ENCODE measurements at regions not wholly inside any gene's neighbourhood (a gene's known extent, or its start where the extent isn't known, plus 50 kb on each side); places are given as distances from the start of the nearest gene placed in this dataset.

DNA sequence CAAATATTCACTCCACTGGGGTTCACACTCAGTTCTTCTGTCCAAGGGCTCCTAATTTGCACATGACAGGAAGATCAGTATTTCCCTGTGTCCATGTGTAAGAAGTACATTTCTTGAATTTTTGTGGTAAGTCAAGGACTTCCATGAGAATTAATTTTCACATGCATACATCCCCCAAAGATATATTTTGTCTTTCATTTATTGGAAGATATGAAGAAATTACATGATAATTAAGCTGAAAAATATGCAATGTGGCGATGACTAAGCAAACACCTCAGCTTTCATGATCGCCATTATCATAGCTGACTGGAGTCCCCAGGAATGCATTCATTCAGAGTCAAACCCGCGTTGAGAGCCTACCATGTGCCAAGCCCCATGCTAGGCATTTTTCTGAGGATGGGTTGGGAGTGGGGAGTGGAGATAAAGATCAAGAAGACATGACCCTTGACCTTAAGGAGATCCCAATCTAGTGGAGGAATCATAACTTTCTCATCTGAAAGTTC lies 104.6 kb upstream of the F3 start:
- peak overlapping the region; percentile 99 for H2BK15ac ChIP-seq (ENCODE audit: low read depth, low read length)
- no peaks in the 10 kb centered on the region for H3K27me3 ChIP-seq (ENCODE audit: control insufficient read depth, insufficient read depth, low read length)
- in situ Hi-C loops (cut with MboI; ENCODE audit: low sequenced_read_pairs) (no loop called here), dilution Hi-C loops (cut with HindIII; ENCODE audit: low sequenced_read_pairs, unreplicated experiment) (no loop called here), intact Hi-C loops (cut with micrococcal nuclease) (loop anchor here (1.0 to 5.0 kb wide), 3 partner anchors 66 to 156 kb away; no protein-coding TSS in a partner anchor)
- peaks cover 0 to 23% of the 10 kb centered on the region in 2 experiments; a peak in 2 of 4 replicates for H3K79me1 ChIP-seq (ENCODE audit: low read depth in 1 of 2, low read length in 2 of 2)
- peak overlapping the region; percentile 97 for H3K18ac ChIP-seq (ENCODE audit: low read depth, low read length)
- H3K23ac ChIP-seq (ENCODE audit: low read depth, low read length) = peak overlapping the region; percentile 96
- no peak overlapping the region for H2AFZ ChIP-seq (replicated peaks; ENCODE audit: low read length, poor library complexity)
- peak overlapping the region; percentile 99 for H3K56ac ChIP-seq (ENCODE audit: extremely low read depth, insufficient read depth, low read length)
- H3K9ac ChIP-seq (ENCODE audit: low read depth, low read length) = no peak overlapping the region
- peak overlapping the region; percentile 81 for H2AK9ac ChIP-seq (replicated peaks; ENCODE audit: low read depth, low read length, poor library complexity)
- ATAC-seq (ENCODE audit: low read depth) (peak; percentile 33), DNase-seq (peak; percentile 86)
- peak overlapping the region; percentile 97 for H4K5ac ChIP-seq (ENCODE audit: low read depth, low read length)
- H2BK120ac ChIP-seq (ENCODE audit: low read depth, low read length) = peak overlapping the region; percentile 100
- no peak overlapping the region for H3K4me2 ChIP-seq (ENCODE audit: low read depth, low read length)
- H3K4ac ChIP-seq (ENCODE audit: low read depth, low read length) = peak overlapping the region; percentile 100
- H3K36me3 ChIP-seq (ENCODE audit: control insufficient read depth, insufficient read depth, low read length) = no peaks in the 10 kb centered on the region
- H4K8ac ChIP-seq (ENCODE audit: low read depth in 2 of 2, low read length in 2 of 2) = peak overlapping the region; percentile 97 to 100
- no peaks in the 10 kb centered on the region for H3K9me3 ChIP-seq (ENCODE audit: control insufficient read depth, insufficient read depth, low read length)
- no CpG with 5 or more reads among the region's 4 CpGs for WGBS, 2 experiments (ENCODE audit: extremely low coverage in 2 of 2, insufficient read length in 1 of 2)
- CTCF ChIA-PET = interaction anchor here (0.7 to 1.2 kb wide), 3 partner anchors 42 to 124 kb away, joined by 3 read pairs; no protein-coding TSS in a partner anchor
- no TSS peak for BruUV-seq (replicated peaks)
- peak overlapping the region; percentile 95 for H3K14ac ChIP-seq (replicated peaks; ENCODE audit: low read depth, low read length)
- H3K9me1 ChIP-seq (ENCODE audit: insufficient read depth, low read length) = peaks cover 24% of the 10 kb centered on the region
- POLR2A ChIA-PET (ENCODE audit: unreplicated experiment) = interaction anchor here (0.9 to 1.6 kb wide), 3 partner anchors 23 to 105 kb away, joined by 4 to 12 read pairs (median 5); partner anchors contain the start of gene F3
- H4K91ac ChIP-seq (ENCODE audit: insufficient read depth, low read depth, low read length) = peak overlapping the region; percentile 100
- peak overlapping the region; percentile 99 for H2BK20ac ChIP-seq (ENCODE audit: low read depth, low read length)
- TF ChIP-seq CHD1 (IDR thresholded peaks at IDR 0.05; ENCODE audit: low read depth, low read length) (no peak), SMC3 (IDR thresholded peaks at IDR 0.05; ENCODE audit: low read depth, low read length) (no peak), RFX5 (IDR thresholded peaks at IDR 0.05; ENCODE audit: low read depth, low read length) (no peak), CEBPB (IDR thresholded peaks at IDR 0.05; ENCODE audit: low read depth, low read length) (no peak), POLR2A (IDR thresholded peaks at IDR 0.05; ENCODE audit: low read depth, low read length) (no peak), NFE2L2 (IDR thresholded peaks at IDR 0.05; ENCODE audit: low read depth, low read length) (peak; percentile 89), MAFK (IDR thresholded peaks at IDR 0.05; ENCODE audit: low read depth, low read length) (peak; percentile 13; the same call in 1 of the 2 replicates), MAZ (IDR thresholded peaks at IDR 0.05; ENCODE audit: borderline replicate concordance, low read depth, low read length) (no peak), RAD21 (IDR thresholded peaks at IDR 0.05; ENCODE audit: low read length) (no peak), RCOR1 (IDR thresholded peaks at IDR 0.05; ENCODE audit: insufficient replicate concordance, low read length) (no peak), FOS (IDR thresholded peaks at IDR 0.05; ENCODE audit: low read depth, low read length) (no peak), MXI1 (IDR thresholded peaks at IDR 0.05; ENCODE audit: borderline replicate concordance, low read depth, low read length) (no peak), BHLHE40 (IDR thresholded peaks at IDR 0.05; ENCODE audit: low read depth, low read length) (peak; percentile 89)
- TF ChIP-seq, protein P1, sequence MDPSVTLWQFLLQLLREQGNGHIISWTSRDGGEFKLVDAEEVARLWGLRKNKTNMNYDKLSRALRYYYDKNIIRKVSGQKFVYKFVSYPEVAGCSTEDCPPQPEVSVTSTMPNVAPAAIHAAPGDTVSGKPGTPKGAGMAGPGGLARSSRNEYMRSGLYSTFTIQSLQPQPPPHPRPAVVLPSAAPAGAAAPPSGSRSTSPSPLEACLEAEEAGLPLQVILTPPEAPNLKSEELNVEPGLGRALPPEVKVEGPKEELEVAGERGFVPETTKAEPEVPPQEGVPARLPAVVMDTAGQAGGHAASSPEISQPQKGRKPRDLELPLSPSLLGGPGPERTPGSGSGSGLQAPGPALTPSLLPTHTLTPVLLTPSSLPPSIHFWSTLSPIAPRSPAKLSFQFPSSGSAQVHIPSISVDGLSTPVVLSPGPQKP (IDR thresholded peaks at IDR 0.05; ENCODE audit: borderline replicate concordance, low read depth, low read length) = no peak
- TF ChIP-seq, protein P2, sequence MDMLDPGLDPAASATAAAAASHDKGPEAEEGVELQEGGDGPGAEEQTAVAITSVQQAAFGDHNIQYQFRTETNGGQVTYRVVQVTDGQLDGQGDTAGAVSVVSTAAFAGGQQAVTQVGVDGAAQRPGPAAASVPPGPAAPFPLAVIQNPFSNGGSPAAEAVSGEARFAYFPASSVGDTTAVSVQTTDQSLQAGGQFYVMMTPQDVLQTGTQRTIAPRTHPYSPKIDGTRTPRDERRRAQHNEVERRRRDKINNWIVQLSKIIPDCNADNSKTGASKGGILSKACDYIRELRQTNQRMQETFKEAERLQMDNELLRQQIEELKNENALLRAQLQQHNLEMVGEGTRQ (IDR thresholded peaks at IDR 0.05; ENCODE audit: low read depth, low read length) = peak; percentile 26; the same call in 1 of the 2 replicates
- TF ChIP-seq, protein P3, sequence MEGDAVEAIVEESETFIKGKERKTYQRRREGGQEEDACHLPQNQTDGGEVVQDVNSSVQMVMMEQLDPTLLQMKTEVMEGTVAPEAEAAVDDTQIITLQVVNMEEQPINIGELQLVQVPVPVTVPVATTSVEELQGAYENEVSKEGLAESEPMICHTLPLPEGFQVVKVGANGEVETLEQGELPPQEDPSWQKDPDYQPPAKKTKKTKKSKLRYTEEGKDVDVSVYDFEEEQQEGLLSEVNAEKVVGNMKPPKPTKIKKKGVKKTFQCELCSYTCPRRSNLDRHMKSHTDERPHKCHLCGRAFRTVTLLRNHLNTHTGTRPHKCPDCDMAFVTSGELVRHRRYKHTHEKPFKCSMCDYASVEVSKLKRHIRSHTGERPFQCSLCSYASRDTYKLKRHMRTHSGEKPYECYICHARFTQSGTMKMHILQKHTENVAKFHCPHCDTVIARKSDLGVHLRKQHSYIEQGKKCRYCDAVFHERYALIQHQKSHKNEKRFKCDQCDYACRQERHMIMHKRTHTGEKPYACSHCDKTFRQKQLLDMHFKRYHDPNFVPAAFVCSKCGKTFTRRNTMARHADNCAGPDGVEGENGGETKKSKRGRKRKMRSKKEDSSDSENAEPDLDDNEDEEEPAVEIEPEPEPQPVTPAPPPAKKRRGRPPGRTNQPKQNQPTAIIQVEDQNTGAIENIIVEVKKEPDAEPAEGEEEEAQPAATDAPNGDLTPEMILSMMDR (conservative IDR thresholded peaks at IDR 0.05; ENCODE audit: low read depth, low read length) = no peak
- H4K20me1 ChIP-seq (ENCODE audit: insufficient read depth, low read length) = no peaks in the 10 kb centered on the region
- H3K4me3 ChIP-seq (ENCODE audit: insufficient read depth, low read depth, low read length) = no peak overlapping the region
- H3K27ac ChIP-seq (ENCODE audit: insufficient read depth, low read length) = peak overlapping the region; percentile 99
- H3K4me1 ChIP-seq (ENCODE audit: control insufficient read depth, insufficient read depth, low read length) = peaks cover 24% of the 10 kb centered on the region
- H2AK5ac ChIP-seq (ENCODE audit: low read depth, low read length) = peak overlapping the region; percentile 99
- peak overlapping the region; percentile 100 for H2BK5ac ChIP-seq (ENCODE audit: low read depth, low read length, poor library complexity, severe bottlenecking)
